GM19372 (cell line): ENCODE measurements at regions not wholly inside any gene's neighbourhood (a gene's known extent, or its start where the extent isn't known, plus 50 kb on each side); places are given as distances from the start of the nearest gene placed in this dataset.

Experiments used
- ATAC-seq: cut with Tn5 transposase; IDR thresholded peaks from one replicate; pipeline ENCODE4 v1.9.1; 2021; ENCODE audit warnings: mild to moderate bottlenecking, low read depth, moderate library complexity; ENCODE audit not compliant: unreplicated experiment

DNA sequence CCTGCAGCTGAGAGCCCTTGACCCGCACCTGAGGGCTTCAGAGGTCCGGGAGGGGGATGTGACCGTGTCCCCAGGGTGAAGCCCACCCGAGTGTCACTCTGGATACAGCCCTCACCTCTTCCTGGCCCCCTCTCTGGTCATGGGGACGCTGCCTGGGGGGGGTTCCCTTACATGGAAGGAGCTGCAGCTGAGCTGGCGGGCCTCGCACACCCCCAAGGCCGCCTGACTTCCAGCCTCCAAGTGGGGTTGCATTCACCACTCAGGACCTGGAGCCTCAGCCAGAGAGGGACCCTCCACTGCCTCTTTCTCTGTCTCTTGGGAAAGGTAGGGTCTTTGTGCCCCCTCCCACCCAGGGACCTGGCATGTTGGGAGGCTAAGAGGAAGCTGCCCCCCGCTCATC lies 284.6 kb downstream of the SEC14L1 start:
- no peak for ATAC-seq

DNA sequence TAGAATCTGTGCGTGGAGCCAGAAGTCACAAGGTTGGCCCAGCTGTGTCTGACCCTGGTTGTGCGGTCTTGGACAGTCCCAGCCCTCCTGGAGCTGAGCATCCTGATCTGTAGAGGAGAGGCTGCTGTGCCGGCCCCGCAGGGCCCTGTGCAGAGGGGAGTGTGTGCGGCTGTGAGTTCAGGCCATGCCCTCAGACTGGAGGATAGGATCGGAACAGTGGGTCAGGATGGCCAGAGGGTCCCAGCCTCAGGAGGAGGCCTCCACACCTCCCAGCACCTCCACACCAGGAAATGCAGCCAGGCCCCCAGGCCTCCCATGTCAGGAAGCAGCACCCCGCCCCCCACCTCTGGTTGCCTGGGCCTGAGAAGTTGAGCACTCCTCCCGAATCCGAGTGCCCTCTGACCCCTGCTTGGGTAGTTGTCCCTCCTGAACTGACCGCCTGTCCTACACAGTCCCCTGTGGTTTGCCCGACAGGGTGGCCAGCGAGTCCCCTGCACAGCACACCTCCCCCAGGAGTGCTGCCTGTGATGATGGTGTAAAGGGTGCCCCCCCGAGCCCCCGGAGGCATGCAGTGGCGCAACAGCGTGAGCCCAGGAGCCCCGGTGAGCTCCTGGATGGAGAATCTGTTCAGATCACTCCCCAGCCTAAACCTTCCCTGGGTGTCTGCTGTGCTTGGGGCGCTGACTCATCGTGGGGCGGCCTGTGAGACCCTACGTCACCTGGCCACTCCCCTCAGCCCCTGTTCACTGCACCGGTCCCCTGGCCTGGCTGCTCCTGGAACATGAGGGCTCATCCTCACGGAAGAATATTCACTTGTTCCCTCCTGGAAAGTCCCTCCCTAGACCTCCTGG lies 285.2 kb downstream of the SEC14L1 start:
- no peak for ATAC-seq

DNA sequence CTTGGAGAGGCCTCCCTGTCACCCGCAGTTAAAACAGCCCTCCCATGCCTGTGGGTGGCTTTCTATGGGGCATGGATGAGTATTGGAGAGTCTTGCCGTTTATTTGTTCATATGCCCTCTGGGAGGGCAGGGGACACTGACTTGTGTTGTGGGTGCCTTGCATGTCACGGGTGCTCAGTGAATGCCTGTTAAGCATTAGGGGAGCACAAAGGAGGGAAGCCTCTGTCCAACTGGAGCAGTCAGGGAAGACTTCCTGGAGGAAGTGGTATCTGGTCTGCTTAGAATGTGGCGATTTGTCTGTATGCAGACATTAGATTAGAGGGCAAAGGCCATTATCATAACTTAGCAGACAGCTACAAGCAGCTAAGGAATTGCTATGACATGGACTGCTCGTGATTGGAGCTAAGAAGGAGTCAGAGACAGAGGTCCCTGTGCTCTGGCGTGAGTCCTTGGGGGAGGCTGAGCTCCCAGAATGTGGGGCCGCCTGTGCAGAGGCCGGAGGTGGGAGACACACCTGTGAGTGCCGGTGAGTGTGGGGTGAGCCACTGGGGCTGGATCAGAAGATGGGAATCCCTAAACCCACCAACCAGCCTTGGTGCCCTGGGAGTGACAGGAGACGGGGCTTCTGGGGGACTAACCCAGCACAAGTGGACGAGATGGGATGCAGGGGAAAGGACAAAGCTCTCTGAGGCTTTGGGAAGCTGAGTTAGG lies 286.1 kb downstream of the SEC14L1 start:
- no peak for ATAC-seq

DNA sequence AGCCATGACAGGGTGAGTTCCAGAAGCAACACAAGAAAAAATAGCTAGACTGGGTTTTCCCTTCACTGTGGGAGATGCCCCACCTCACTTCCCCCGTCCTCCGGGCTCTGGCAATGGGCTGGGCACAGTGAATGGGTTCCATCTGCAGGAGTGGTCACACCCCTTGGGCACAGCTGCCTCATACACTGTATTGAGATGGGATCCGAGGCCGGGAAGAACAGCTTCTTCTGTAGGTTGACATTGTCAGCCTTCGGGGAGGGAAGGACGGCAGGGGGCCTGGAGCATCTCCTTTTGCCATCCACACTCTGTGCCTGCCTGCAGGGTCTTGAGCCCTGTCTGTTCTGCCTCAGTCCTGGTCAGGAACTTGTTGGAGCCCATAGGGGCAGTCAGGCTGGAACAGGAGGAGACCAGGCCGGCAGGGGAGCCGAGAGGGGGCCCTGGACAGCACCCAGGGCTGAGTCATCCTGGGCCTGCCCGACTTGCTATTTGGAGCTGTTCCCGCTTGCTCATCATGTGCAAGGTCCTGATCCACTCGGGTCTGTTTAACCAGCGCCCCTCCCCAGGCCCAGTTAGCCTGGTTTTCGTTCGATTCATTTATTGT lies 286.7 kb downstream of the SEC14L1 start:
- no peak for ATAC-seq

DNA sequence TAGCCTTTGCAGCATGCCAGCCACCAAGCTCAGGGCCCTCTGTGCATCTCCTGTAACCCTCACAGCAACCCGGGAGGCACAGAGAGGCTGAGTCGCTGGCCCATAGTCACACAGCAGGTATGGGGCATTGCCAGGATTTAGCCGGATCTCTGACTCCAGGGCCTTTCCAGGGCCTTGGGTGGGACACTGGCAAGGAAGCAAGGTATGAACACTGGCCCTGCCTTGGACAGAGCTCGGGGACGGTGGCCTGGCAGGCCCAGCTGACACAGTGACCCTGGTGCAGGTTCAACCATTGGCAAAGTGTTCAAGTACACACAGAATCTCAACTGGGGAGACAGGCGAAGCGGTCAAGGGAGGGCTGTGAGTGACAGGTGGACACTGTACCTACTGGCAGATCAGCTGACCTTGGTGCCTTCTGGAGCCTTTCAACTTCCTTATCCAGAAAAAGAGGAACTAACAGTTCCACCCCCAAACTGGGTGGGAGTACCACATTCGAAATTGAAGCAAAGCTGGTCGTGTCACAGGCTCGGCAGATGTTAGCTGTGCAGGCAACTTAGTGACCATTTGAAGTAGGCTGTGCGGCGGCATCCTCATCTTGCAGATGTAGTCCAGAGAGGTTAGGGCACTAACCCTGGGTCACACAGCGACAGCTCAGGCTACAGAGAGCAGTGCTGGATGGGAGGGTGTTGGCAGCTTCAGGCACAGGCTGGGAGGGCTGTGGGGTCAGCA lies 287.4 kb downstream of the SEC14L1 start:
- ATAC-seq = no peak

DNA sequence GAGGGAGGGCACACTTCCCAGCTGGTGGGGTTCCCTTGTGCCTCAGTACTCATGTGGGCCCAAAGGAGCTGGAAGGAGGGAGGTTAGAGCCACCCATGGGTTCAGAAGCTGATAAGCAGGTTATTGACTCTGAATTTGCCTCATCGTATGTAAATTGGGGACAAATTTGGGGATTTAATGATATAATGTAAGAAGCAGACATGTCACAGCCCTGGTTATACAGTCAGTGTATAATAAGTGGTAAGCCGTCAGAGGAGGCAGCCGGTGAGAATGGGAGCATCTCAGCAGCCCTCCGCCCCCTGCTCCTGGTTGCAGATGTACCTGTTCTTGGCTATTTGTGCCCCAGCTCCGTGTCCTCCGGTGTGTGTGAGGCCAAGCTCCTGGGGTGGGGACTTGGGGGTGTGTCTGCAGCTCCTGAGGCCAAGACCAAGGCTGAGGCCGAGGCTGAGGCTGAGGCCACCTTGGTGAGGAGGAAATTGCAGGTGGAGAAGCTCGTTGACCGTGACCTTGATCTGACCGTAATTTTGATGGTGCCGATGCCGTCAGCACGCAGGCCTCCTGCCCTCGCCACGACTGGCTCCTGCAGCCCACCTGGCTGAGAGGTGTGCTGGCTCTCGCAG lies 288.1 kb downstream of the SEC14L1 start:
- no peak for ATAC-seq

DNA sequence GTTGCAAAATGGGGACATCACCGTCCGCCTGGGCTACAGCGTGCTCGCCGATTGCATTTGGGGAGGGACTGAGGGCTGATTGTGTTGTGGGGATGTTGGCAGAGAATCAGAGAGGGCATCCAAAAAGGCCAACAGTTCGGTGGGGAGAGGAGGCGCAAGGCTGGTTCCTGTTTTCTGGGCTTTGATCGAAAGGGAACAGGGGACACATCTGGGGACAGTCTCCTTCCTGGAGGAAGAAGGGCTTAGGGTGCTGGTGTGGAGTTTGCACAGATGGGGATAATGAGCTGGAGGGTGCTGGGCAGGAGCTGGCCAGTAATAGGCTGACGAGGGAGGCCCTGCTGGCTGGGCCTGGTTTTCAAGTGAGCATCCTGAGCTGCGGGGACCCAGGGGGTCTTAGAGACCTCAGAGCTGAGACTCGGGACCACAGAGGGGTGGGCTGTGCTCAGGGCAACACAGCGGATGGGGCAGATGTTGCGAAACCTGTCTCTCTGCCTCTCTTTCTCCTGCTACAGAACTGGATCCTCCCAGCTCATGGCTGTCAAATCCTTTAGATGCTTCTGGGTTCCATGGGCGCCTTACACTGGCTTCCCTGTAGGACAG lies 288.7 kb downstream of the SEC14L1 start:
- no peak for ATAC-seq

DNA sequence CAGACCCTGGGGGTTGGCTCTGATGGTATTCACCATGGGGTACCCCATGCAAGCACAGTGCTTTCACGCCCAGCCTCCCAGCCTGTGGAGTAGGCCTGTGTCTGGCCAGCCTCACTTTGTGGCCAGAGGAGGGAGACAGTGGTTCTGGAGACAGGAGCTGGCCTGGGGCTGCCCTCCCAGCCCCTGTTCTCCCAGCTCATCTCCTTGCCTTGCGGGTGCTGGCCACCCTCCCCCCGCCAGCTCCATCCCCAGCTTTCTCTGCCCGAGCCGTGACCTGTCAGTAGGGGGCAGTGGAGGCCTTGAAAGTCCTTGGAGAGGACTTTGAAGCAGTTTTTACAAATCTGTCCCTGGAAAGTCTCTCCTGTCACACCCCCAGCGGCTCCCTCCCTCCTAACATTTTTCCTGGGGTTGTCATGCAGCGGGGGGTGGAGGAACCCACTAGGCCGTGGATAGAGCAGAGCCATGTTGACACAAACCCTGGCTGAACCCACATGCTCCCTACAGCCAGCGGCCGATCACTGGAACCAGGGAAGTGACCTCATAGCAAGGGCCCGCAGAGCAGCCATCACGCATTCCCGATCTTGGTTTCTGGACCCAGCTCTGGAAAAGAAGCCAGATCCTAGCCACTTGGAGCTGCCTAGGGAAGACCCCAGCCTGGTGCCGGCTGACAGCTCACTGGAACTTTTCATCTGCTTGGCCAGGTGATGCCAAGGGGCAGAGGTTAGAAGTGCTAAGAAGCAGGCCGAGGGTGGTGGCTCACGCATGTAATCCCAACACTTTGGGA lies 289.4 kb downstream of the SEC14L1 start:
- ATAC-seq = no peak

DNA sequence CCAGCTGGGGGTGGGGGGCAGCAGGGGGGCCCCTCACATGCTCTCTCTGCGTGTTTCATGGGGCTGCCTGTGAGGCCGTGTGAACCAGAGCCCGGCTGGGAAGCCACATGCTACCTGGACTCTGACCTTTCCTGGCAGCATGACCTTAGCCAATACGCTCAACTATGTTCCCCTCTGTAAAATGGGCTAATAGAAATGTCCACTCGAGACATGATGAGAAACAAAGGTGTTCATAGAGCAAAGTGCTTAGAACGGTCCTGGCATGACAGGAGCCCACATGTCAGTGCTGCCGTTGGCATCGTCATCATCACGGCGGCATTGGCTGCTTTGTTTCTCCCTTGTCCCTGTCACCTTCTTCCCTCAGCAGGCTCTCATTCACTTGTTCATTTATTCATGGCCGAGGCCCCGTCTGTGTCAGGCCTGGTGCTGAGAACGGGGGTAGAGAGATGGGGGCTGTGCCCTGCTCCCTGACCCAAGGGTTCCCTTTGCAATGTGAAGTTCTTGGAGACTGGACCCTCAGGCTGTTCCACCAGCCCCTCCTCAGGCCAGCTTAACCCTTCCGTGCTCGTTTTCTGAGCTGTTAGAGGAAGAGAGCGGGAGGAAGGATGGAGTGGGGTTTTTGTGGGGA lies 291.4 kb downstream of the SEC14L1 start:
- no peak for ATAC-seq

DNA sequence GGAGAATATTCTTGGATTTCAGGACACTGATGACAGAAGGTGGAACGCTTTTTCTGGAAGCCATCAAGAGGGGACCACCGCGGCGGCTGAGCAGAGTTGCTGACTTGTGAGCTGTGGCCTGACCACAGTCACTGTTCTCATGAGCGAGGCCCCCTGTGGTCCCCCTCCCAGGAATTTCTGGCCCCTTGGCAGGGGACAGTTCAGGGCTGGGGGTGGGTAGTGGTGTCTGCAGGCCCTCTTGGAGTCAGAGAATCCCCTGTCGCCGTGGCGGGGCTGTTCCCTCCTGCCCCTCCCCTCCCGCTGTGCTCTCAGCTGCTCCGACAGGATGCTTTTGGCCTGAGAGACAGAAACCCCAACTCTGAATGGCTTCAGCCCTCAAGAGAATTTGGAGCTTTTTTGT lies 292.0 kb downstream of the SEC14L1 start:
- ATAC-seq = no peak

DNA sequence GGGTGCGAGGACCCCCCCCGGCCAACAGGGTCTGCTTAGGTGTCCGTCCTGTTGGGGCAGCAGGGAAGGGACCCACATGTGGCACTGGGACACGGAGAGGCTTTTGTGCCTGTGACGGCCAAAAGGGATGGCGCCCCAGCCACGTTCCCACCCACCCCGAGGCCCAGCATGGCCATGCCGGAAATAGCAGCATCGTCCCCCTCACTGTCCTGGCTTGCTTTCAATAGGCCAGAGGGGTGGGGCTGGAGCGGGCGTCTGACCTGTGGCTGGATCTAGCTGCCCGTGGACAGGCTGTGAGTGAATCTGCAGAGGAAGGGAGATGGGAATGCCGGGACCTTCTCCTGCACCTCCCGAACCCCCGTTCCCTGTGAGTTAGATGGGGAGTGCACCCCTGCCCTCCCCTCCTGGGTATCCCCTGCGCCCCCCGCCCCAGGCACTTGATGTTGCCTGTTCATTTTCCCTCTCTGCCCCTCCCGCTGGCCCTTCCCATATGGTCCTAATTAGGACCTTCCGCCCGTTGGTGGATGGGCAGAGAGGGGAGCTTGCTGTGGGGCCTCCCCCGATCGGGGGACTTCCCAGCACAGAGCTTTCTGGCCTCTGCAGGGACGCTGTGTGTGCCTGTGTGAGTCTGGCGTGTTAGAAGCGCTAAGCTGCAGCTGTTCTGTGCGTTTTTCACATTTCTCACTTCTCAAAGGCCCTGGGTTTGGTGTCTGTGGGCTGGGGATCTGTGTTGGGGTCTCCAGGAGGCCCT lies 292.8 kb downstream of the SEC14L1 start:
- no peak for ATAC-seq

DNA sequence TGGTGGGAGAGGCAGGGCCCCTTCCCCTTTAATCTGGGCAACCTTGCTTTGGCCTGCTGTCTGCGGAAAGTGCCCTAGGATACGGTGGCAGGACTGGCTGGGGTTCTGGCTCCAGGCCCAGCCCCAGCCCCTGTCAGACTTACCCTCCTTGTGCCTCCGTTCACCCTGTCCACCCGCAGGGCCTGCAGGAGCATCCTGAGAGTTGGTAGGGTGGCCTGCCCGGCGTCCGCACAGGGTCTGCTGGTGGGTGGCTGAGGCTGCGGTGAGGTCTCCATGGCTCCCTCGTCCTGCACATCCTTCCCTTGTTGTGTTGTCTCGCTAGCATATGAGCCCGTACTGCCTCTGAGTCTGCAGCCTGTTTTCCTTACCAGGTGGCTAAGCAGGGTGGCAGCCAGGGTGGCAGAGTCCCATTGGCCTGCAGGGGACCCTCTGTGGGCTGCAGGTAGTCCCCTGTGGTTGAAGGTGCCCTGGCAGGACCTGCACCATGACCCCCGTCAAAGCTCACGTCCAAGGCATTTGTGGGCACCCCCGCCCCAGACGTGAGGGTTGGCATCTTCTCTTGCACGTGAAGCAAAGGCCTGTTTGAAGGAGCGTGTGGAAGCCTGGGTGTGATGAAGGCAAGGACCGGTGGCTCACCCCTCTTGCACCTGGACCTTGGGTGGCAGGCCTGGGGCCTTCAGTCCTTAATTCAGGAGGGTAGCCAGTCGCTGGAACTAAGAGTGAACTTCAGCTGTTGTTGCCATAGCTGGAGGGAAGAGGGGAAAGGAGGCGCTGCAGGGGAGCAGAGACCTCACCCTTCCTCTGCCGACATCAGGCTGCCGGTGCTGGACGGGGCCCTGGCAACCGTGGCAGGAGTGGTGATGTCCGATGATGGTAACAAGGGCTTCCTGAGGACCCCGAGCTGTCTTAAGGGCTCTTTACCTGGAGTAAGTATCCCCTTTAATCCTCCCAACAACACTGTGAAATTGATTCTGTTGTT lies 293.7 kb downstream of the SEC14L1 start:
- ATAC-seq = no peak

DNA sequence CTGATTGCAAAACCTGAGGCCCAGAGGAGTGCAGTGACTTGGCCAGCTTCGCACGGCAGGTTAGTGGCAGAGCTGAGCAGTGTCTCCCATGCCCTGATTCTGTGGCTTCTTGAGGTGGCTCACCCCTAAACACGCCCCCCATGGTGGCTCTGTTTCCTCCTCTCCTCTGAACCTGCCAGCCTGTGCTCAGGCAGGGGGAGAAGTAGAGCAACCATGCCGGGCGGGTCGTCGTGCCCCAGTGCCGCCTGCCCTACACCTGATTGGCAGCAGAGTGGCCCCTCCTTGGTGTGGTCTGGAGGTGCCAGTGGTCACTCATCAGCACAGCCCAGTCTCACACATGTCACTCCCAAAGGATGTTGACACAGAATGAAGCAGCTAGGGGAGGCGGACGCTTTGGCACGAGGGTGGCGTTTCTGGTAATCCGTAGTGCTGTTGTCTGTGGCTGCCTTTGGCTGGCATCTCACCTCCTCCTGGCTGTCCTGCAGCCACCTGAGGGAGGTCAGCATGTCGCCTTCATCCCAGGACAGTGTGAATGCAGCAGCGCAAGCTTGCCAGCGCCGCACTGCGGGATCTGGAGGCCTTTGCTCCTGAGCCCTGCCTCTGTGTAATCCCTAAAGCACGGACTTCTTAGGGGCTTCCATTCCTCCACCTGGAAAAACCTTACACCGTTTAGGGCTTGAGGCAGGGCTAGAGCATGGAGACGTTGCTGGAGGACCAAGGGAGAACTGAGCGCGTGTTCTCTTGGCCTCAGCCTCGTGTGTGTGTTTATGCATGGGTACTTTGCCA lies 294.7 kb downstream of the SEC14L1 start:
- no peak for ATAC-seq

DNA sequence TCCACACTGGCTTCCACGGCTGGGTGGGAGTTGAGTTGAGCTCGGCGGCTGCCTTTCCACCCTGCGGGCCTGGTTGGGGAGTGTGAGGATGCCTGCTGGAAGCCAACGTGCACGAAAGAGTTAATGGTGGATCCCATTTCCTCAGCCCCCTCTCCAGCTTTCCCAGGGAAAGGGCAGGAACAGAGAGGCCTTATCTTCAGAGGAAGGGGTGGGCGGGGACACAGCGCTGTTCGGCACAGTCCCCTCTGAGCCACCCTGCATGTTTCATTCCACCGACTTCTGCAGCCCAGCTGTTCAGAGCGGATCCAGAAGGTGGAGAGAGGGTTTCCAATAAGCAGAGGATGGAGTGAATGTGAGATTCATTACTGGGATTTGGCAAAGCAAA lies 295.3 kb downstream of the SEC14L1 start:
- no peak for ATAC-seq

DNA sequence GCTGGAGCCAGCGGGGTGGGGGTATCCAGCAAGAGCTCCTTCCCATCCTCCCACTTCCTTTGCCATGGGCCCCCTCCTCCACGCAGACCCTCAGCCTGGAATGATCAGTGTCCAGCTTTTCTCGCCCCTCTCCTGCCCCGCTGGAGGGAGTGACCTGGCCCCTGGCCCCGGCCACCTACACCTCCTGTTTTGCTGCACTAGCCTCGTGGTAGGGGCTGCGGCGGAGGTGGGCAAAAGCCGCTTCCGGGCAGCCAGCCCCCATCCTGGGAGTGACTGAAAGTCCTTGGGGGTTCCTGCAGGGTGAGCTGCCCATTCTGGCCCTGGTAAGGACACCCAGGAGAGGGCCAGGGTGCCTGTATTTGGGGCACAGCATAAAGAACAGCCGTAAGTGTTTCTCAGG lies 295.7 kb downstream of the SEC14L1 start:
- no peak for ATAC-seq

DNA sequence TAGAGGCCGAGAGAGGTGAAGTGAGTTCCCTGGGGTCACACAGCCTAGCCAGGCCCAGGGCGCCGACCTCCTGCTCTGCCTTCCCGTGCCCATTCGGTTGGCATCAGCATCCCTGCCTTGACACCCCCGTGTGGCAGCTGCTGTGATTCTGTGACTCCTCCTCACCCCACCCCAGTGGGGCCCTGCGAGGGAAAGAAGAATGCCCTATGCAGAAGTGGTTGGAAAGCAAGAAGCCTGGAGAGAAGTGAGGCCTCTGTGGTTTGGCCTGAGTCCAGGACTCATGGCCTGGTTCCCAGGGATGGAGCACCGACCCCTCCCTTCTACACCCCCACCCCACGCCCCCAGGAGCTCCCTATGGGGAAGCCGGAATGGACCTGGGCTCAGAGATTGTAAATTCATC lies 296.2 kb downstream of the SEC14L1 start:
- no peak for ATAC-seq
